ENCODE measurements at regions not wholly inside any gene's neighbourhood (a gene's known extent, or its start where the extent isn't known, plus 50 kb on each side); places are given as distances from the start of the nearest gene placed in this dataset.

DNA sequence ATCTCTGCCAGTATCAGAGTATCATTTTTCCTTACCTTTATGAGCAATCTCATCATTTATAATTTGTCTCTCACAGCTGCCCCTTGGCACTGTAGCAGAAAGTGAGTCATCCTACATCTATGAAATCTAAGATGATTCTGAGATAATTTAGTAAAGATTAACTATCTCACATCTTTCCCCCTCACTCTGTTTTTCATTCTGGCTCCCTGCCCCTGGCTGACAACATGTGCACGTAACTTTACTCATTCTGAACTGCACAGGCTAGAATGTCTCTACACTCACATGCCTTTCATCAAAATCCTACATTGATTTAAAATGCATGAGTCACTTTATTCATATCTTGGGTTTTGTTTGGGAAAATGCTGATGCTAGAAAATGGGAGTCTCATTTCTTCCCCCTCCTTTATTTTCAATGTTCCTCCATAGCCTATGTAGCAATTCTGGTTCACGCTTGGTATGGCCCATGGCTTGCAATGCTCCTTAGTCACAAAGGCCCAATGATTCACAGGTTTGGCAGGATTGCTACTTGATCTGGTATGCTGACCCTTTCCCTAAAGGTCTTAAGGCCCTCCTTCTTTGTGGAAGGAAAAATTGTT, 838.5 kb downstream of the TUSC7 start:
- ATAC-seq (no peak), DNase-seq (ENCODE audit: extremely low read depth in 1 of 4, low spot score in 3 of 4) (no peak), FAIRE-seq (no peak)
- H3K4me2 ChIP-seq (ENCODE audit: insufficient read depth, low read length) = no peak overlapping the region
- in situ Hi-C loops (cut with MboI) = no loop called here
- no peak overlapping the region for H3K27ac ChIP-seq (ENCODE audit: extremely low read depth, low read depth, low read length)
- CTCF ChIA-PET (ENCODE audit: low intra/inter-chr PET ratio) = no interaction called here
- TF ChIP-seq ZBED1 (IDR thresholded peaks at IDR 0.05) (no peak), POLR2G (IDR thresholded peaks at IDR 0.05; ENCODE audit: low read depth, low read length) (no peak), BDP1 (IDR thresholded peaks at IDR 0.05; ENCODE audit: insufficient read depth, insufficient read length) (no peak), ESRRA (IDR thresholded peaks at IDR 0.05; ENCODE audit: borderline replicate concordance, low read depth) (no peak), KDM5B (IDR thresholded peaks at IDR 0.05; ENCODE audit: insufficient replicate concordance, low read depth, low read length) (no peak), PHF20 (IDR thresholded peaks at IDR 0.05; ENCODE audit: partially characterized antibody) (no peak), ZBTB17 (CRISPR knock-in tag; IDR thresholded peaks at IDR 0.05) (no peak), ILK (tag; IDR thresholded peaks at IDR 0.05; ENCODE audit: borderline replicate concordance, low read depth) (no peak), ZNF239 (CRISPR knock-in tag; IDR thresholded peaks at IDR 0.05) (no peak), XRCC3 (IDR thresholded peaks at IDR 0.05) (no peak), FOXK2 (conservative IDR thresholded peaks at IDR 0.05 in 1 of 2, IDR thresholded peaks at IDR 0.05 in 1 of 2; ENCODE audit: low read depth in 2 of 2) (no peak), BRD4 (IDR thresholded peaks at IDR 0.05) (no peak), HIVEP1 (CRISPR knock-in tag; IDR thresholded peaks at IDR 0.05) (no peak), CC2D1A (IDR thresholded peaks at IDR 0.05) (no peak)
- TF ChIP-seq, protein P1, sequence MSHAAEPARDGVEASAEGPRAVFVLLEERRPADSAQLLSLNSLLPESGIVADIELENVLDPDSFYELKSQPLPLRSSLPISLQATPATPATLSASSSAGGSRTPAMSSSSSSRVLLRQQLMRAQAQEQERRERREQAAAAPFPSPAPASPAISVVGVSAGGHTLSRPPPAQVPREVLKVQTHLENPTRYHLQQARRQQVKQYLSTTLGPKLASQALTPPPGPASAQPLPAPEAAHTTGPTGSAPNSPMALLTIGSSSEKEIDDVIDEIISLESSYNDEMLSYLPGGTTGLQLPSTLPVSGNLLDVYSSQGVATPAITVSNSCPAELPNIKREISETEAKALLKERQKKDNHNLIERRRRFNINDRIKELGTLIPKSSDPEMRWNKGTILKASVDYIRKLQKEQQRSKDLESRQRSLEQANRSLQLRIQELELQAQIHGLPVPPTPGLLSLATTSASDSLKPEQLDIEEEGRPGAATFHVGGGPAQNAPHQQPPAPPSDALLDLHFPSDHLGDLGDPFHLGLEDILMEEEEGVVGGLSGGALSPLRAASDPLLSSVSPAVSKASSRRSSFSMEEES (CRISPR knock-in tag; IDR thresholded peaks at IDR 0.05) = no peak
- TF ChIP-seq, protein P2, sequence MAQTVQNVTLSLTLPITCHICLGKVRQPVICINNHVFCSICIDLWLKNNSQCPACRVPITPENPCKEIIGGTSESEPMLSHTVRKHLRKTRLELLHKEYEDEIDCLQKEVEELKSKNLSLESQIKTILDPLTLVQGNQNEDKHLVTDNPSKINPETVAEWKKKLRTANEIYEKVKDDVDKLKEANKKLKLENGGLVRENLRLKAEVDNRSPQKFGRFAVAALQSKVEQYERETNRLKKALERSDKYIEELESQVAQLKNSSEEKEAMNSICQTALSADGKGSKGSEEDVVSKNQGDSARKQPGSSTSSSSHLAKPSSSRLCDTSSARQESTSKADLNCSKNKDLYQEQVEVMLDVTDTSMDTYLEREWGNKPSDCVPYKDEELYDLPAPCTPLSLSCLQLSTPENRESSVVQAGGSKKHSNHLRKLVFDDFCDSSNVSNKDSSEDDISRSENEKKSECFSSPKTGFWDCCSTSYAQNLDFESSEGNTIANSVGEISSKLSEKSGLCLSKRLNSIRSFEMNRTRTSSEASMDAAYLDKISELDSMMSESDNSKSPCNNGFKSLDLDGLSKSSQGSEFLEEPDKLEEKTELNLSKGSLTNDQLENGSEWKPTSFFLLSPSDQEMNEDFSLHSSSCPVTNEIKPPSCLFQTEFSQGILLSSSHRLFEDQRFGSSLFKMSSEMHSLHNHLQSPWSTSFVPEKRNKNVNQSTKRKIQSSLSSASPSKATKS (CRISPR knock-in tag; IDR thresholded peaks at IDR 0.05) = no peak
- intact Hi-C loops (cut with micrococcal nuclease) = no loop called here
- H3K9ac ChIP-seq (ENCODE audit: insufficient read depth in 1 of 2, low read depth in 2 of 2, low read length in 2 of 2) = no peak overlapping the region
- H3K4me3 ChIP-seq = no peak overlapping the region
- no peaks in the 10 kb centered on the region for H3K9me3 ChIP-seq (replicated peaks; ENCODE audit: control insufficient read depth, insufficient read depth, low read depth, low read length)
- POLR2A ChIA-PET = no interaction called here
- no peaks in the 10 kb centered on the region for H4K20me1 ChIP-seq (replicated peaks; ENCODE audit: control insufficient read depth, insufficient read depth, low read length)
- no TSS peak for BruUV-seq (replicated peaks)
- no peaks in the 10 kb centered on the region for H3K36me3 ChIP-seq (ENCODE audit: control insufficient read depth, insufficient read depth, low read length)
- H3K27me3 ChIP-seq (ENCODE audit: control insufficient read depth in 2 of 2, insufficient read depth in 2 of 2, low read length in 2 of 2) = no peaks in the 10 kb centered on the region
- H2AFZ ChIP-seq (ENCODE audit: low read depth, low read length) = no peak overlapping the region
- WGBS (ENCODE audit: insufficient coverage, low coverage, missing lambda C conversion rate) = 0% methylated on average over 2 of the region's 2 CpGs
- no peaks in the 10 kb centered on the region for H3K9me1 ChIP-seq (ENCODE audit: control insufficient read depth, insufficient read depth, low read length)
- no peaks in the 10 kb centered on the region for H3K4me1 ChIP-seq (replicated peaks in 1 of 2; ENCODE audit: control insufficient read depth in 2 of 2, insufficient read depth in 2 of 2, low read length in 2 of 2)
- H3K79me2 ChIP-seq (ENCODE audit: control insufficient read depth, insufficient read depth, low read length) = no peaks in the 10 kb centered on the region

Data from K562 (cell line).